Keratinocyte (primary cell): ENCODE measurements at regions not wholly inside any gene's neighbourhood (a gene's known extent, or its start where the extent isn't known, plus 50 kb on each side); places are given as distances from the start of the nearest gene placed in this dataset.

Experiments
- DNase-seq: peaks from one replicate; pipeline ENCODE4 v3.0.0-alpha.2; 2011; ENCODE audit warnings: low read depth, missing footprints, low spot score
- FAIRE-seq: peaks from 2 replicates; lab custom pipeline; 2011; peaks lifted over from hg19 to GRCh38; lab: Jason Lieb, UNC
- H2AFZ ChIP-seq: 2 replicates; pipeline ENCODE4 v1.6.0; 2012; ENCODE audit warnings: low read length, control low read depth, inconsistent platforms; ENCODE audit not compliant: control insufficient read depth
- H3K27ac ChIP-seq: 2 replicates; pipeline ENCODE4 v1.5.1; 2011; ENCODE audit warnings: low read length; ENCODE audit not compliant: control insufficient read depth, insufficient read depth
- H3K27me3 ChIP-seq: 3 replicates; pipeline ENCODE4 v1.6.0; 2011; ENCODE audit warnings: low read length; ENCODE audit not compliant: control insufficient read depth, insufficient read depth; ENCODE audit errors: extremely low read depth
- H3K36me3 ChIP-seq, 2 experiments: 2 replicates in 1 of 2; 3 replicates in 1 of 2; pipeline ENCODE4 v1.5.1; 2011; ENCODE audit warnings: low read length in 2 of 2, mild to moderate bottlenecking in 1 of 2; ENCODE audit not compliant: control insufficient read depth in 2 of 2, insufficient read depth in 2 of 2; ENCODE audit errors: extremely low read depth in 1 of 2
- H3K4me1 ChIP-seq: 3 replicates; pipeline ENCODE4 v1.5.1; 2011; ENCODE audit warnings: low read length; ENCODE audit not compliant: control insufficient read depth, insufficient read depth; ENCODE audit errors: extremely low read depth
- H3K4me2 ChIP-seq: 3 replicates; pipeline ENCODE4 v1.6.0; 2011; ENCODE audit warnings: low read depth, low read length; ENCODE audit not compliant: control insufficient read depth, insufficient read depth; ENCODE audit errors: extremely low read depth
- H3K4me3 ChIP-seq, 3 experiments: fragments of 200-600 bp in 1 of 3; sonication (generic) in 1 of 3; 2 replicates in 2 of 3; 3 replicates in 1 of 3; pipeline ENCODE4 v1.5.1; 2011 to 2016; ENCODE audit warnings: low read length in 3 of 3, mild to moderate bottlenecking in 3 of 3, control low read depth in 2 of 3, inconsistent platforms in 1 of 3, low read depth in 1 of 3, mixed read lengths in 1 of 3, mixed run types in 1 of 3, moderate library complexity in 1 of 3; ENCODE audit not compliant: control insufficient read depth in 2 of 3, insufficient read depth in 2 of 3; ENCODE audit errors: extremely low read depth in 1 of 3
- H3K79me2 ChIP-seq: 2 replicates; pipeline ENCODE4 v1.6.0; 2012; ENCODE audit warnings: low read length; ENCODE audit not compliant: control insufficient read depth, insufficient read depth
- H3K9ac ChIP-seq: 3 replicates; pipeline ENCODE4 v1.6.0; 2011; ENCODE audit warnings: low read length; ENCODE audit not compliant: control insufficient read depth, insufficient read depth; ENCODE audit errors: extremely low read depth
- H3K9me1 ChIP-seq: 3 replicates; pipeline ENCODE4 v1.6.0; 2011; ENCODE audit warnings: low read length; ENCODE audit not compliant: control insufficient read depth, insufficient read depth; ENCODE audit errors: extremely low read depth
- H3K9me3 ChIP-seq: 2 replicates; pipeline ENCODE4 v1.5.1; 2012; ENCODE audit warnings: low read depth, low read length; ENCODE audit not compliant: control insufficient read depth
- H4K20me1 ChIP-seq: 3 replicates; pipeline ENCODE4 v1.6.0; 2011; ENCODE audit warnings: low read length; ENCODE audit not compliant: control insufficient read depth, insufficient read depth; ENCODE audit errors: extremely low read depth
- EZH2 ChIP-seq: IDR thresholded peaks from one replicate; pipeline ENCODE4 v1.6.1; 2012; ENCODE audit warnings: inconsistent platforms, mild to moderate bottlenecking, low read length, moderate library complexity
- dilution Hi-C: fragments of 300-500 bp; cut with MboI; formaldehyde crosslinking; loops from one replicate; pipeline ENCODE4 v1.7.0; 2020; ENCODE audit warnings: low sequenced_read_pairs; ENCODE audit not compliant: extremely low pct_ligation_motif_present
- TF ChIP-seq, protein P1 (sequence below), 3 experiments: IDR thresholded peaks in 1 of 3; conservative IDR thresholded peaks in 1 of 3; optimal IDR thresholded peaks in 1 of 3; 2 replicates in 2 of 3; 3 replicates in 1 of 3; pipeline versions ENCODE3 to v1.5.1; 2011; ENCODE audit warnings: low read length in 3 of 3, mild to moderate bottlenecking in 3 of 3, moderate library complexity in 2 of 3, control low read depth in 1 of 3, inconsistent platforms in 1 of 3; ENCODE audit not compliant: insufficient read depth in 2 of 3; ENCODE audit errors: extremely low read depth in 1 of 3

DNA sequence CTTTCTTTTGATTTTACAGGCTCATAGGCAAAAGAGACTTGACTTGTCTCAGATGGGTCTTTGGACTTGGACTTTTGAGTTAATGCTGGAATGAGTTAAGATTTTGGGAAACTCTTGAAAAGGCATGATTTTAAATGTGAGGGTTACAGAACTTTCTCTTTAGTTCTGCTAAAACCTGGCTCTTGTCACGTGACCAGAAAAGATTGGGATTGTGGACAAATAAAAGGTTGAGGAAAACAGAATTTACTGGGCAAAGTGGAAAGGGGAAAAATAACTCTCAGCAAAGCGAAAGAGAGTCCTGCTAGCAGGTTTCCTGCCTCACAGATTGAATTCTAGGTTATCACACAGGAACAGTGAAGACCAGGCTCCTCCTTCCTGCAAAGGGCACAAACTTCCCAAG lies 114.0 kb downstream of the SPANXN4 start:
- no peak for FAIRE-seq
- no peak for DNase-seq
- no peaks in the 10 kb centered on the region for H3K79me2 ChIP-seq
- H3K4me2 ChIP-seq: no peak overlapping the region
- H4K20me1 ChIP-seq: no peaks in the 10 kb centered on the region
- H3K4me3 ChIP-seq: no peak overlapping the region
- dilution Hi-C loops: no loop called here
- H3K4me1 ChIP-seq: no peaks in the 10 kb centered on the region
- H3K9ac ChIP-seq: no peak overlapping the region
- no peaks in the 10 kb centered on the region for H3K9me3 ChIP-seq
- no peak for TF ChIP-seq EZH2
- TF ChIP-seq, protein P1, sequence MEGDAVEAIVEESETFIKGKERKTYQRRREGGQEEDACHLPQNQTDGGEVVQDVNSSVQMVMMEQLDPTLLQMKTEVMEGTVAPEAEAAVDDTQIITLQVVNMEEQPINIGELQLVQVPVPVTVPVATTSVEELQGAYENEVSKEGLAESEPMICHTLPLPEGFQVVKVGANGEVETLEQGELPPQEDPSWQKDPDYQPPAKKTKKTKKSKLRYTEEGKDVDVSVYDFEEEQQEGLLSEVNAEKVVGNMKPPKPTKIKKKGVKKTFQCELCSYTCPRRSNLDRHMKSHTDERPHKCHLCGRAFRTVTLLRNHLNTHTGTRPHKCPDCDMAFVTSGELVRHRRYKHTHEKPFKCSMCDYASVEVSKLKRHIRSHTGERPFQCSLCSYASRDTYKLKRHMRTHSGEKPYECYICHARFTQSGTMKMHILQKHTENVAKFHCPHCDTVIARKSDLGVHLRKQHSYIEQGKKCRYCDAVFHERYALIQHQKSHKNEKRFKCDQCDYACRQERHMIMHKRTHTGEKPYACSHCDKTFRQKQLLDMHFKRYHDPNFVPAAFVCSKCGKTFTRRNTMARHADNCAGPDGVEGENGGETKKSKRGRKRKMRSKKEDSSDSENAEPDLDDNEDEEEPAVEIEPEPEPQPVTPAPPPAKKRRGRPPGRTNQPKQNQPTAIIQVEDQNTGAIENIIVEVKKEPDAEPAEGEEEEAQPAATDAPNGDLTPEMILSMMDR (optimal IDR thresholded peaks at IDR 0.05 in 1 of 3, IDR thresholded peaks at IDR 0.05 in 1 of 3, conservative IDR thresholded peaks at IDR 0.05 in 1 of 3; ENCODE audit: extremely low read depth in 1 of 3, insufficient read depth in 2 of 3, low read length in 3 of 3): no peak
- no peak overlapping the region for H3K27ac ChIP-seq
- no peaks in the 10 kb centered on the region for H3K36me3 ChIP-seq
- no peaks in the 10 kb centered on the region for H3K9me1 ChIP-seq
- H3K27me3 ChIP-seq: no peaks in the 10 kb centered on the region
- no peak overlapping the region for H2AFZ ChIP-seq

DNA sequence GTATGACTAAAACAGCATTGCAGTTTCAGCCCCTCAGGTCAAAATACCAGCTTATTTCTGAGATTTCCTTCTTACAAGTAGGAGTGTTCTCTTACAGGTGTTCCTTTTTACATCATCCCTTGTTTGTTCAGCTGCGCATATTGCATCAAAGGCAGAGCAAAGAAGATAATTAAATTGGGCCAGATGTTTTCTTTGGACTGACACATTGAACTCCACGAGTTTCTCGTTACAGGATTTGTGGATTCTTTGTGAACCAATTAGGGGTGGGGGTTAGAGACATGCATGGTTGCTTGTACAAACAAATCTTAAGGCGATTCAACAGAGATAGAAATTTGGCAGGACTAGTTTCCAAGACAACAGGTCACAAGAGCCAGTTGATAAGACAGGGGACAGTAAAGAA lies 95.7 kb downstream of the SPANXN4 start:
- H3K9me1 ChIP-seq: no peaks in the 10 kb centered on the region
- H2AFZ ChIP-seq: no peak overlapping the region
- H3K27me3 ChIP-seq: no peaks in the 10 kb centered on the region
- H3K9me3 ChIP-seq: no peaks in the 10 kb centered on the region
- no peaks in the 10 kb centered on the region for H3K79me2 ChIP-seq
- dilution Hi-C loops: no loop called here
- H3K9ac ChIP-seq: no peak overlapping the region
- H3K4me2 ChIP-seq: no peak overlapping the region
- no peak for DNase-seq
- TF ChIP-seq, protein P1 (optimal IDR thresholded peaks at IDR 0.05 in 1 of 3, IDR thresholded peaks at IDR 0.05 in 1 of 3, conservative IDR thresholded peaks at IDR 0.05 in 1 of 3; ENCODE audit: extremely low read depth in 1 of 3, insufficient read depth in 2 of 3, low read length in 3 of 3): no peak
- no peak for TF ChIP-seq EZH2
- no peaks in the 10 kb centered on the region for H3K36me3 ChIP-seq
- no peak overlapping the region for H3K4me3 ChIP-seq
- H4K20me1 ChIP-seq: no peaks in the 10 kb centered on the region
- no peak overlapping the region for H3K27ac ChIP-seq
- no peaks in the 10 kb centered on the region for H3K4me1 ChIP-seq
- no peak for FAIRE-seq
